Ramos (cell line): ENCODE measurements at regions not wholly inside any gene's neighbourhood (a gene's known extent, or its start where the extent isn't known, plus 50 kb on each side); places are given as distances from the start of the nearest gene placed in this dataset.

Source experiments
- in situ Hi-C: fragments of 300-500 bp; cut with MboI; formaldehyde crosslinking; loops from one replicate; pipeline ENCODE4 v1.14.3; 2022; ENCODE audit warnings: low sequenced_read_pairs; ENCODE audit not compliant: unreplicated experiment

DNA sequence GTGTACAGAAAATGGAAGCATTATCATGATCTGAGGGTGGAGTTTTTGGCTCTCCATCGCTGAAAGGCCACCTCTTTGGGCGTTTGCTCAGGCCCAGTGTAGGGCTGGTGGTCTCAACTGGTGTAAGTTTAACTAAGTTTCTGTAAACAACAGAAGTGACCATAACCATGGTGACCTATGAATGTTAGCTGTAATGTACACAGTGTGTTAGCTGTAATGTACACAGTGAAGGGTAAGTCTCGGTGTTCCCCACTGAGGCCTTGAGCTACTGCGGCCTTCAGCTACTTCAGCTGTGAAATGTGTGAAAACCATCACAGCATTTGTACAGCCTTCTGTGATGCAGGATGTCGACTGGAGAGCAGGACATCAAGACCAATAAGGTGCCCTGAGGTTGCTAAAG is 185.2 kb downstream of the MYLK4 start:
- in situ Hi-C loops = no loop called here

DNA sequence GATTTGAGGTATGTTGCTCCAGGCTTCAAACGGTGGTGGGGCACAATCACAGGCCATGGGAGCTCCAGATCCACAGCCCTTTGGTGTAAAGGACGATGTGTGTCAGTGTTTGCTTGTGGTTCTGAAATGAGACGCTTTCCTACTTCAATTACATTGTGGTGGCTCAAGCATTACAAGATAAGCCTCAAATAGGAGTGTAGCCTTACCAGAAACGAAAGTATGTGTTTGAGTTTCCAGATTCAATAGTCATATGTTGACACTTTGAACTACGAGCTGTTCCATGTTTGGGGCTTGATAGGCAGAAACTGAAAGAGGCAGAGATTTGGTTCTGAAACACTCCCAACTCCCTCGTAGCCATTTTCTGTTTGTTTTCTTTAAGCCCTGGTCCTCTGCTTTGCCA is 187.1 kb downstream of the MYLK4 start:
- in situ Hi-C loops = no loop called here

DNA sequence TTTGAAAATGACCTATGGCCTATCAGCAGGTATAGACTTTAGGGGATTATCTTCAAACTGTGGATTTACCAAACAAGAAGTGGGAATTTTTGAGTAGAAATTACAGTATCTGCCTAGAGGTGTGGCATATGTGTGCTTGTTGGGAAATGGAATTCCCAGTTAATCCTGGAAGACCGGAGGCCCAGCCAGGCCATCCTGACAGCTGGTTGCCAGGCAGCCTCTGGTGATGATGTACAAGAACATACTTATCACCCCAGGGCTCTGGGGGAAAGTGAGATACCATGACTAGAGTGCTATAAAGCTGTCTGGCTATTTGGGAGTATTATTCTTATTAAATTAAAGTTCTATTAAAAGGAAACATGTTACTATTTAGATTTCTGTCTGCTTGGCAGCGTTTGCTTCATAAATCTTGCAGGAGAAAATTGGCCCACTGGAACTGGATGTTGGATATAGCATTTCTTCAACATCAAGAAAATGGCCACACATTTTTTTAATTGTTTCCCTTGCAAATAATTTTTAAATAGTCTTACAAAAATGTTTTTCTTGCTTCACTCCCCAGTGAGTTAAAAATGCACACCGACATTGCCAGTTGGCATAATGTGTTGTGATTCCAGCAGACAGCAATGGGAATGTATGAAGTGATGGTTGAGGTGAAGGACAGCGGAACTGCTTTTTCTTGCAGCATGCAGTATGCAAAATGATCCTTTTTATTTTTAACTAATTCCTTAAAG is 187.8 kb downstream of the MYLK4 start:
- in situ Hi-C loops = no loop called here

DNA sequence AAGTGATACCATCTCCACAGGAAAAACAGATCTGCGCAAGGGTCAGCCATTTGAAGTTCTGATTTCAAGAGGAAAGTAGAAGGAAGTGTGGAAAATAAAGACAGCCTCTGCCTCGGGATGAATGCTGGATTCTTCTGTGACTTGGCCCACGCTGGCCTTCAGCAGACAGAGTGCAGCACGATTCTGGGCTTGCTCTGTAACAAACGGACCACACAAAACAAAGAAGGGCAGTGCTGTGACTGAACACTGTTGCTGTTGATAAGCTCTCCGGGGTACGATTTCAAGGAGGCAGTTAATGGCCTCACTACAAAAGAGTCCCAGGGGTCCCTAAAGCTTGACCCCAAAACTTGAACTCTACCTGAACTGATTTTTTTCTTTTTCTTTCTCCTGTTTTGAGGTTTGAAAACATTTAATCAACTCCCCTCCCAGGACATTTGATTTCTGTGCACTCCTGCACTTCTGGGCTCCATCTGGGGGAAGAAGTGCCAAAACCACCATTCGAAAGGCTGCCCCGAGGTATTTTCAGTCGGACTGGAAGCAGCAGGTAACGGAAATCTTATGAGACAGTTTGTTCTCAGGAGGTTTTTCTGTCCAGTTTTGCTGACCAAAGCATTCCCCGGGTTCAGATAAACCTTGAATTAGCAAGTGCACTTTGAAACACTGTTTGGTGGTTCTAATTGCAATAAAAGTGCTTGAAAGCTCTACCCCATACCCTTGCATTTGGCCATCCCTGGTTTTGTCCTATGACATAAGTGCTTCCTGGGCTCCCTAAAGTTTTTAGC is 189.6 kb downstream of the MYLK4 start:
- in situ Hi-C loops = no loop called here

DNA sequence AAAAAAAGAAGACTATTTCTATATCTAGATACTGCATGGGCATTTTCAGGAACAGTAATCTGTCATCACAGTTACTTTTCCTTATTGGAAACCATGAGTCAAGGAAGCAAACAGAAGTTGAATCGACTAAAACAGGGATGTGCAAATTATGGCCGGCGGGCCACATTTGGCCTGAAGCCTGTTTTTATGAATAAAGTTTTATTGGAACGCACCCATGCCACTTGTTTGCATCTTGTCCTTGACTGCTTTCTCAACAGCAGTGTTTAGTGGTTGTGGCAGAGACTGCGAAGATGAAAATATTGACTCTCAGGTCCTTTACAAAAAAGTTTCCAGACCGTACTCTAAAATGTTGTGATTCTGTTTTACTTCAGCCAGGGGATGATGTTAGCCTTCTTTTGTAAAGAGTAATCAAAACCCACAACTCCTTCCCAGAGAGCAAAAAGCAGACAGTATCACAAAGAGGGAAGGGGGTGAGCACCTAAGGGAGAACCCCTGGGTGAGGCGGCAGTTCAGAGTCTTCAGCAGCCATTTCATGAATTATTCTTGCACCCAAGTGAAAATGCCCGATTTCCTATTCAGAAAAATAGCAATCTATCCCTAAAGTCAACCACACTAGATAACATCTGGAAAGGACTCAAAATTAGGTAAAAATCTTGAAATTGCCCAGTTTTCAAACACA is 190.4 kb downstream of the MYLK4 start:
- in situ Hi-C loops = no loop called here

DNA sequence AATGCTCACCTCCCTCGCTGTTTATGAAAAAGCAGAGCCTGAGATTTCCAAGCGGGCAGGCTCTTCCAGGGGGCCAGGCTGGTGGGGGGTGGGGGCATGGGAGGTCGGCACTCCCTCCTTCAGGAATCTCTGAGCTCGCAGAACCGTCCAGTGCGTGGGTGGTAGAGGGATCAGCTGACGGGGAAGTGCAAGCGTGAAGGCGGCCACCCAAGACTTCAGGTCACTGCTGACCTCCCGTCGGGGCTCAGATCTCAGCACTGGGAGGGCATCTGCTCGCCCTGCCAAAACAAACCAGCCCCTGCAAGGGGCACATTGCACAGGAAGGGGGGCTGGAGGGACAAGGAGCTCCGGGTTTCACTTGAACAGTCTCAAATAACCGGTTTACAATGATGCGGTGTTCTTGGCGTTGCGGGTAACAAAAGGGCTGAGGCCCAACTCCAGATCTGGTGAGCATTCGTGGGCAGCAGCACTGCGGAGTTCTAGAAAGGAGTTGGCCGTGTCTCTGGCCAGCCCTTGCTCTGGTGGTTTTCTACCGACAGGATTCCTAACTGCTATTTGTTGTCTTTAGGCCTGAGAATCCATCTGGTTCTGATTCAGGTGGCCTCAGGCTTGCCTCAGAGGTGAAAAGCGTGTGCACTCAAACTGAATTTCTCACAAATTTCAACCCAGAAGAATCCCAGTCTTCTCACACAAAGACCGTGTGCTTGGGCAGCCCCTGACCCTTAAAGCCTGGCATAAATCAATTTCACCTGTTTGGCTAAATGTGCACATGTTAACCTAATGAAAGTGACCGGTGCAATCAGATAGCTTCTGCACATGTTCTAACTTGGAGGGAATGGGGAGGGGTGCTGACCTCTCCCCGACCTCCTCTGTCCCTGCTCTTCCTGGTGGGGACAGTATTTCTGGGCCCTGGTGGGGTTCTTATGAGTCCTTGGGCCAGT is 191.6 kb downstream of the MYLK4 start:
- in situ Hi-C loops = no loop called here

DNA sequence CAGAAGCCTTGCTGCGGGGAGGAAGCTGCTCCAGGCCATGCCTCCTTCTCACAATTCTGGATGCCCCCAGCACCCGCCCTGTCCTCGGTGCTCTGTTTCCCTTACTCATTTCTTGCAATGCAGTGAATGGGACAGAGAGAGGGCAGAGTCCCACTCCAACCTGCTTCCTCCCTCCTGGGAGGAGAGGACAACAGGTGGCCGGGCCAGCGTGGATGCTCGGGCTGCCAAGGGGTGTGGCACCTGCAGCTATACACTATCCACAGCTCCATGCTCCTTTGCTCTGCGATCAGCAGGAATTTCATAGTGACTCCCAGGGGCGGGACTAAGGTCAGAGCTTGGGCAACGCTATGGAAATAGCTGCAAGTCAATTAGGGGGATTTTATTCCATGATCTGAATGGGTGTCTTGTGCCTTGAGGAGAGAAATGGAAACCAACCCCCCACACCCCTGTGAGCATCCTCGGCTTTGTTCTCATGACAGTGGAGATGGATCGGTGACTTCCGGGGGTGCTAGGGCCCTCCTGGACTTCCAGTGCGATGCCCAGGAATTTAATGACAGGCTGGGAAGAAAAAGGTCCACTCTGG is 192.5 kb downstream of the MYLK4 start:
- in situ Hi-C loops = no loop called here

DNA sequence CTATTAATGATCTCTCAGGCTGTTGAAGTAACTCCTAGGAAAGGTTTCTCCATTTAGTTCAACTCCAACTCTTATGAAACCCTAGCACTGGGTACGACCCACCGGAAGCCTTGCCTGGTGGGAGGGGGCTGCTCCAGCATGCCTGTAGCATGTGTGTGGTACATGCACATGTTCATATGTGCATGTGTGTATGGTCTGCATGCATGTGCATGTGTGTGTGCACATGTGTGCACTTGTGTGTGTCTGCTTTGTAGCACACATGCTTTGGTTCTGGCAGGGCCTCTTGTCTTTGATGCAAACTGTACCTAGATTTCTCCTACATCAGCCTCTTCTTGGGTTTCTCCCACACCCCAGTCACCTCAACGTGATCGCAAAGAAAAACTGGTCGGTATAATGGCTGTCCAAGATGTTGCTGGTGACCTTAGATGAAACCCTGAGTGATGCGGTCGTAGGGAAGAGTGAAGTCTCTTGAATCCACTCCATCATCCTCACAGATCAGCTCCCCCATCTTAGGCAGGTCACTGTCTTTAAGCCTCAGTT is 193.5 kb downstream of the MYLK4 start:
- in situ Hi-C loops = no loop called here

DNA sequence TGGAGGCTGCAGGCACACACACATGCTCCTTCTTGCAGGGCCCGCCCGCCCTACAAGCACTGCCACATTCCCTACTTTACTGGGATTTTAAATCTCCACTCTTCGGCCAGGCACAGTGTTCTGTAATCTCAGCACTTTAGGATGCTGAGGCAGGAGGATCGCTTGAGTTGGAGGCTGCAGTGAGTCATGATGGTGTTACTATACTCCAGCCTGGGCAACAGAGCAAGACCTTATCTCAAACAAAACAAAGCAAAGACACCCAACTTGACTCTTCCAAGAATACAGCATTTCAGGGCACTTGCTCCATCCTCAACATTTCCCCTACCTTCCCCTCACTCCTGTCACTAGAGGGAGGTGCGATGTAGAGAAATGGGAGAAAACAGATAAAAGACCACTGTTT is 194.0 kb downstream of the MYLK4 start:
- in situ Hi-C loops = no loop called here

DNA sequence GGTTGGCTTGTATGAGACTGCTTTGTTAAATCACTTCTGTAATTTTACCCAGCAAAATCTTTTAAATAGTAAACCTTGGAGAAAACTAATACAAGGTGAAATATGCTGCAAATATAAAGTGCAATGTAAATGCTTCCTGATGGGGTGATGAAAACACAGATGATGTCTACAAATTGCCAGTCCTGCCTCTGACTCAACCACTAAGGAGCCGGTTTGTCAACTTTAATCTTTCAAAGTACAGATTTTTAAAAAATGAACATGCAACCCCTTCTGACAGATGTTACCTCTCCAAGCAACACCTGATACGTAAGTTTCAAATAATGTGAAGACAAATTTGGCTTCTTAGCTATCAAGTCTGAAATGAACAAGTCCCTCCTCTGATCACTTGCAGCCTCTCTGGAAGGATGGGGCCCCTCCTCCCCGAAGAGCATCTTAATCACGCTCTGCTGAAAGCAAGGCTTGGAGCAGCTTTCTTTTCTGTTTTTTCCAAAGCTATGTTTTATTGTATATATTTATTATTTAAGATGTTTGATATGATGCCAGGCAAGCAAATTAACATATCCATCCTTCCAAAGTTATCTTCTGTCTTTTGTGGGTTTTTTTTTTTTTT is 196.0 kb downstream of the MYLK4 start:
- in situ Hi-C loops = no loop called here

DNA sequence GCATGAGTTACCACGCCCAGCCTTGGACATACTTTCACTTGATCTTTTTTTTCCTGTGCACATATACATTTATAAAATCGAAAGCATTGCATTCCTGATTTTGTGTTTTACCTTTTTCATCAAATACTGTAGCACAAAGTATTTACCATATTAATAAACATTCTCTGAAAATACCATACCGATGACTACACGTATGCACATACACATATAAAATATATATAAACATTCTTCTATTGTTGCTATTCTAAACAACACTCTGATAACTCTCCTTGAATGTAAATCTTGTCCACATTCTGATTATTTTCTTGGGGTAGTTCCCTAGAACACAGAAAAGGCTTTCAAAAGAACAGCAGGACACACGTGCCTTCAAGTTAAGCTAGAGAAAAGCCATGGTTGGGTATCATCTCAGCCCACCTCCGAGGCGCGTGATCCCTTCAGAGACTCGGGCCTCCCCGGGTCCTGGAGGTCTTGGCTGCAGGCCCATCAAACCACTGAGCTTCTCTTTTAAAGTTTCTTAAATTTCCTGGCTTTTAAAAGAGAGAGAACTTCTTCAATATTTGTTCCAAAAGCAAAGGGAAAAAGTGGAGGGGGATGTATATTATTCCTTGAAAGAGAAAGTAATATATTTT is 198.1 kb downstream of the MYLK4 start:
- in situ Hi-C loops = no loop called here

DNA sequence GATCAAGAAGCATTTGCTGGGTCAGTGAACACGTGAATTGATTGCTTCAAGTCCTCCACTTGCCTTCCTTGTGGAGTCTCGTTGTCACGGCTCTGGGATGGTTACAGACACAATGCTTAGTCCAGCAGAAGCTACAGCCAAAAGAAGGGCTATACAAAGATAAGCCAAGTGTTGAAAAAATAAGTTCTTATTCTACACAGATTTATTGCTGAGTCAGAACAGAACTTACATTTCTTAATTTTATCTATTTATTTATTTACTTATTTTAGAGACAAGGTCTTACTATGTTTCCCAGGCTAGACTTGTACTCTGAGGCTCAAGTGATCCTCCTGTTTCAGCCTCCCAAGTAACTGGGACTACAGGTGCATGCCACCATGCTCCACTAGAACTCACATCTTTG is 199.0 kb downstream of the MYLK4 start:
- in situ Hi-C loops = no loop called here

DNA sequence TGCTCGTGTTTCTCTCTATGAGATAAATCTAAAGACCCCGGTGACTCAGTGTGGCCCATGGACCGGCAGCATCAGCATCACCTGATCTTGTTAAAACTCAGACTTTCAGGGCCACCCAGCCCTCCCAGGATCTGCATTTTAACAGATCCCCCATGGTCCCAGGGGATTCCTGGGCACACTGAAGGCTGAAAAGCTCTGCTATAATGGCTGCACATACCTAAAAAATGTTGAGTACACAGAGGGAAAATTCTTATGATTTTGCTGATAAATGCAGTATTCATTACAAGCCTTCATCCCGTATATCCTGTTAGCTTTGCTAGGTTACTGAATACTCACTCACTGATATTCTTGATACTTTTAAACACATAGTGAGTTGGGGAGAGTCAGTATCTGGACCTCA is 200.5 kb downstream of the MYLK4 start:
- in situ Hi-C loops = no loop called here

DNA sequence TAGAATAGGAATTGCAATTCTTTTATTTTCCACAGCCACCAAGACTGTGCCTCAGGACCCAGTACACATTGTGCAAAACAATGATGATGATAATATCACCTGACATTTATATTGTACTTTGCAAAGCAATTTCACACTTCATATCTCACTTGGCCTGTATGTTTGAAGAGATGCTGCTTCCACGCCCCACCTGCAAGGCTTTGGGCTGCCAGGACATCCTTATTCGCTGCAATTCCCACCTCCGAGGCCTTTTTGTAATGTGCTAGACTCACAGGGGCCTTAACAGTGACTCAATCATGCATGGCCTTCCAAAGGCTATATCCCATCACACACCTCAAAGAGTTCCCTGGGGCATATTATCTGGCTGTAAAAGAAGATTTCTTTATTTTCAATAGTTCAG is 200.9 kb downstream of the MYLK4 start:
- in situ Hi-C loops = no loop called here

DNA sequence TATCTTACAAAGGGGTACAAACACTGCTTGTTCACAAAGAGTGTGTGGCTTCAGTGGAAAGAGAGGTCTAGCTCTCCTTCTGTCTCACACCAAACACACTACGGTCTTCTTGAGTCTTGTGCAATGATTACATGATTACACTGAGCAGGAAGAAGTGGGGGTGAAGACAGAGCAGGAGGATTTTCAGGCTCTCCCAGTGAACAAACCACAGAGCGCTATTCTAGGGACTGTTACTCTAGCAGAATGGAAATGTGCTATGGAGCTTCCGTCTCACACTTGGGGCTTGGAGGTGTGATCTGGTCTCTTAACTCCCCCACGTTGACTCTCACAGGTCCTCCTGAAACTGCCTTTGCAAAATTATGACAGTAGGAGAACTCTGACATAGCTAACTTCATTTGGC is 203.4 kb downstream of the MYLK4 start:
- in situ Hi-C loops = no loop called here

DNA sequence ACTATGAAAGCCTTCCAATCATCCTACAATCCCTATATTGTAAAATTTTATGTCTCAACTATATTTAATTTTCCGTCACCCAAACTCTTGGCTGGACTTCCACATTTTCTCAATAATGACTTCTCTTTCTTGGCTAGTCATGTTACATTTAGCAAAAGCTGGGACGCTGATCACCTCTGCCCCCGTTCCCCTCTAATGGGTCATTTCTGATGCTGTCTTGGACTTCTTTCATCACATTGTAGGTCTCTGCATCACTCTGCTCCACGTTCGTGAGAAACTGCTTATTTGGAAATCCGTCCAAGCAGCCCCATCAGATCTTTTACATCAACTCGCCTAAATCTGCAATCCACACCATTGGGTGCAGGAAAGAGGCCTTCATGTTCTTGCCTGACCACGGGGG is 203.8 kb downstream of the MYLK4 start:
- in situ Hi-C loops = no loop called here

DNA sequence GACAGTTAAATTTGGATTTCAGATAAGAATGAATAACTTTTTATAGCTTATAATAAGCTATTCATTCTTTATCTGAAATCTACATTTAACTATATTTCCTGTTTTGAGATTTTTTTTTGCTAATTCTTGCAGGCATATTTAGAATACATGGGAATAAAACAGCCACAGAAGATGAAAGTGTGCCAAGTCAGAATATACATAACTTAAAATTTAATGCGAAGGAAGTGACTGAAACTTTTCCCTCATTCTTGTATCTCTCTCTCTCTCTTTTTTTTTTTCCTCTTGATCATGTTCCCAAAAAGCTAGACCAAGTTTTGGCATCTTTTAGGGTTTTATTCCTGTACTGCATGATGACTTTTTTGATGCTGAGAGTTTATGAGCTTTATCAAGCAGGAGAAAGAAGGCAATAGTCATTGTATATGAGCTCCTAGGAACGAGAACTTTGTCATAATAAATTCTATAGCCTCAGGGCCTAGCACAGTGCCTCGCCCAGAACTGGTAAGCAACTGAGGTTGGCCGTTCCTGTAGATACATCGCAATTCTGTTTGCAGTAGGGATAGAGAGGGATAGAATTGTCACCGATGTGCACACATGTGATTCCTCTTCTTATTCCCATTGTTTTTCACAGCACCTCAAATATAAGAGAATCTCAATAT is 205.2 kb downstream of the MYLK4 start:
- in situ Hi-C loops = no loop called here

DNA sequence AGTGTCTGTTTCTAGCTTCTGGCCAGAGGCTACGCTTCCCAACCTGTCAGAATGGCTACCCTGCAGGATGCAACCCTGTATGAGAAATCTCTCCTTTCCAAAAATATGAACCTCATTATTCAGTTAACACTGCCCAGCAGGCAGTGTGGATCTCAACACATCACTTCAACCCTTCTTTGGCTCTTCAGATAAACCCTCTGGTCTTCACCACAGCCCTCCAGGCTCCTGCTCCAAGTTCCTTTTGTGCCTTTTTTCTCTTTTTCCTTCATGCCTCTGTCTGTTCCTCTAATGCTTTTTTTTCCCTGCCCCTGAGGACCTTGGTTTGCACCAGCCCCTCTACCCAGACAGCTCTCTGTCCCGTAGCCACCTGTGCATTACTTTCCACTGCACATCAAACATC is 207.4 kb downstream of the MYLK4 start:
- in situ Hi-C loops = no loop called here
